HUES48 (cell line): ENCODE measurements at regions not wholly inside any gene's neighbourhood (a gene's known extent, or its start where the extent isn't known, plus 50 kb on each side); places are given as distances from the start of the nearest gene placed in this dataset.

Experiments
- H3K27ac ChIP-seq: one replicate; pipeline ENCODE4 v1.7.0; 2013; ENCODE audit warnings: low read depth, low read length, inconsistent platforms
- H3K27me3 ChIP-seq: 2 replicates; pipeline ENCODE4 v1.6.1; 2013; ENCODE audit warnings: mild to moderate bottlenecking, low read length; ENCODE audit not compliant: control insufficient read depth, insufficient read depth
- H3K36me3 ChIP-seq: 2 replicates; pipeline ENCODE4 v1.6.1; 2013; ENCODE audit warnings: low read length; ENCODE audit not compliant: control insufficient read depth, insufficient read depth
- H3K4me1 ChIP-seq: 2 replicates; pipeline ENCODE4 v1.6.1; 2013; ENCODE audit warnings: mild to moderate bottlenecking, low read length; ENCODE audit not compliant: control insufficient read depth, insufficient read depth
- H3K4me3 ChIP-seq: 2 replicates; pipeline ENCODE4 v1.5.1; 2013; ENCODE audit warnings: mild to moderate bottlenecking, low read depth, low read length
- H3K9ac ChIP-seq: 2 replicates; pipeline ENCODE4 v1.6.1; 2013; ENCODE audit warnings: mild to moderate bottlenecking, low read depth, low read length, moderate library complexity
- H3K9me3 ChIP-seq: 2 replicates; pipeline ENCODE4 v1.6.1; 2013; ENCODE audit warnings: low read length; ENCODE audit not compliant: control insufficient read depth, insufficient read depth

DNA sequence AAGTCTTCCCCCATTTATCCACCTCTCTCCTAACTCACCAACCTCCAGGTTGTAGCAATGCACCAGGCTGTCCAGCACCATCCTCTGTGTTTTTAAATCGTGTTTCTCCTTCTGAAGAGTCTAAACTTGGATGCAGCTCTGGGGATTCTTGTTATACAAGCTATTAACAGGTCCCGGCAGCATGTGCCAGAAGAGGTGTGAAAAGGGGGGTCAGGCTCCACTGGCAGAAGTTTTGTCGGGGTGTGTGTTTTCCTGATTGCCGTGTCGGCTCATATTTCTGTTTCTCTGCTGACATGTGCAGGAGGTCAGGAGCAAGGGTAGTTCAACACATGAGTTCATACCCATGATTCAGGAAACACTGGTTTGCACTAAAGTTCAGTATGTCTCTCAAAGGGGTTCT, 658.6 kb upstream of the CAMK1G start:
- no peaks in the 10 kb centered on the region for H3K36me3 ChIP-seq
- no peaks in the 10 kb centered on the region for H3K4me1 ChIP-seq
- no peak overlapping the region for H3K9ac ChIP-seq
- H3K9me3 ChIP-seq = no peaks in the 10 kb centered on the region
- H3K27ac ChIP-seq = no peak overlapping the region
- no peaks in the 10 kb centered on the region for H3K27me3 ChIP-seq
- no peak overlapping the region for H3K4me3 ChIP-seq

DNA sequence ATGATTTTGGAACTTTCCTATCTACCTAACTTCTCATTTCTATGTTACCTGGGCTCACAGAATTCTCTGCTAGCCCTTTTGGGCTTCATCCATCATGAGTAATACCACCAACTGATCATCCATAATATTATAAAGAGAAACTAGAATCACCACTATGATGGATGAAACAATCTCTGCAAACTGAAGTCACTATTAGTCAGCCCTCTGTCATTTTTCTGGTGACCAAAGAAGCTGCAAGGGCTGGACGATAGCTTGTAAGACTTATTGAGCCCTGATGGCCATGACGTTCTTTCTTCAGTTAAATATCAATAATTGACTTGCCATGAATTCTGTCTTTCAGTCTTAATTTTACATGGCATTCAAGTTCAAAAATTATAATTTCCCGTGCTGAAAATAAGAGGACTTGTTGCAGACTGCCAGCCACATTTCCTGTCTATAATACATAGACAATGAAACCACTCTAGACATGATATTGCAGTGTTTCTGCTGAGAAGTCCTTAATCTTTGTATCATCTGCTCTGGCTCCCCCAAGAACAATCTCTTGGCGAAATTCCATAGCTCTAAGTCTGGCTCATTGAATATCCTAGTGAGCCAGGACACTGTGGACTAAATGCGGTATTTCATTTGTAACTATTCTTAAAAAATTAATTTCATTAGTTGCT, 655.0 kb upstream of the CAMK1G start:
- H3K36me3 ChIP-seq = no peaks in the 10 kb centered on the region
- no peak overlapping the region for H3K9ac ChIP-seq
- no peaks in the 10 kb centered on the region for H3K9me3 ChIP-seq
- no peak overlapping the region for H3K27ac ChIP-seq
- no peak overlapping the region for H3K4me3 ChIP-seq
- no peaks in the 10 kb centered on the region; the same call in 1 of the 2 replicates for H3K4me1 ChIP-seq
- H3K27me3 ChIP-seq = no peaks in the 10 kb centered on the region

DNA sequence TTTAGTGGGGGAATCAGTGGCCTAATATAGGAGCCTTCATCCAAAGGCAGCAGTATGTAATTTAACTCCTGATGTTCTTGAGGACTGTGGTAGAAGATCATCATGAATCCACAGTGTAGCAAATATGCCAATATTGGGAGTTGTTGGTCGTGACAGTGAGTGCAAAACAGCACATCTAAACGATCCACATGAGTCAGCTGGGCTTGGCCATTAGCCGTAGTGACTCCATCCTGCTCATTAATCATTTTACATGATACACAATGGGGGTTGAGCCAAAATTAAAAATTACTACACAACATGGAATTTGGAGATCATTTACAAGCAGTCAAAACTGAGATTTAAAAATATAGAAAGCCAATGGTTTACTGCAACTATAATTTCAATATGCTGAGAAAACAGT, 653.9 kb upstream of the CAMK1G start:
- no peaks in the 10 kb centered on the region for H3K27me3 ChIP-seq
- no peak overlapping the region for H3K9ac ChIP-seq
- H3K36me3 ChIP-seq = no peaks in the 10 kb centered on the region
- H3K9me3 ChIP-seq = no peaks in the 10 kb centered on the region
- no peaks in the 10 kb centered on the region; the same call in 1 of the 2 replicates for H3K4me1 ChIP-seq
- H3K27ac ChIP-seq = no peak overlapping the region
- H3K4me3 ChIP-seq = no peak overlapping the region

DNA sequence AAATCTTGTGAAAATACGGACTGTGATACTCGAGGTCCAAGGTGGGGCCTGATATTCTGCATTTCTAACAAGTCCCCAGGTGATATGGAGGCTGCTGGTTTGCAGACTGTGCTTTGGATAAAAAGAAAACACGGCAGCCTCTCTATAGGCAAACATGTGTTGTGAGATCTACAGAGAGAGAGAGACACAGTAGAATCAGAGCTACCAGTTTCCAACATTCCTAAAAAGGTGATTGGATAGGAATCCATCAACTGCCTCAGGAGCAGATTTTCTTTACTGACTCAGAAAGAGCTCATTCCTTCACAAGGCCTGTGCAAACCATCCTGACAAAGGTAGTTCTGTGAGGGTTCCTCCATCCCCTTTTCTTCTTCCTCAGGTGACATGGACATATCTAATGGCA, 651.6 kb upstream of the CAMK1G start:
- Histone ChIP-seq H3K4me1 (no peaks in the 10 kb centered on the region; the same call in 1 of the 2 replicates), H3K27ac (no peak overlapping the region), H3K27me3 (no peaks in the 10 kb centered on the region), H3K4me3 (no peak overlapping the region), H3K9me3 (no peaks in the 10 kb centered on the region), H3K9ac (no peak overlapping the region), H3K36me3 (no peaks in the 10 kb centered on the region)

DNA sequence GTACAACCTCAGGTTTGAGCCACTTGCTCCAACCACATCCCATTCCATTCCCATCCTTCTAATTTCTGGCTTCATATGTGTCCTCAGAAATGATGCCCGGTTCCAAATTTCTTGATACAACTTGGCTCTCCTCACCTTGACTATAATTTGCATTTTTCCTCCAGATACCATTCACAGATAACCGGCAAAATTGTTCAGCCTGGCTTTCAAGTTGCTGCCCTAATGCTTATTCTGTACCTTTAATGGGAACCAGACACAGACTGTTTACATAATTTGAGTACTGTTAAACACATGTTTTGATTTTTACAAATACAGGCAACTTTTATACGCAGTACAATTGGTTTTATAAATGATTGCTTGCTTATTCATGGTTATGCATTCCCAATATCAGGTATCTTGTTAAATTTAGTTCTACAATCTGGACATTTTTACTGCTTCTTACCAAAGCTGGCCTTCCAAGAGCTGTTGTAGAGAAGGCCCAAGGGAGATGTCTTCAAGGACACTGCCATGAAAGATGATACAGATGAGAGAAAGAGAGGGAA, 649.5 kb upstream of the CAMK1G start:
- Histone ChIP-seq H3K4me3 (no peak overlapping the region), H3K9me3 (no peaks in the 10 kb centered on the region), H3K27ac (no peak overlapping the region), H3K4me1 (no peaks in the 10 kb centered on the region; the same call in 1 of the 2 replicates), H3K9ac (no peak overlapping the region), H3K27me3 (no peaks in the 10 kb centered on the region), H3K36me3 (no peaks in the 10 kb centered on the region)

DNA sequence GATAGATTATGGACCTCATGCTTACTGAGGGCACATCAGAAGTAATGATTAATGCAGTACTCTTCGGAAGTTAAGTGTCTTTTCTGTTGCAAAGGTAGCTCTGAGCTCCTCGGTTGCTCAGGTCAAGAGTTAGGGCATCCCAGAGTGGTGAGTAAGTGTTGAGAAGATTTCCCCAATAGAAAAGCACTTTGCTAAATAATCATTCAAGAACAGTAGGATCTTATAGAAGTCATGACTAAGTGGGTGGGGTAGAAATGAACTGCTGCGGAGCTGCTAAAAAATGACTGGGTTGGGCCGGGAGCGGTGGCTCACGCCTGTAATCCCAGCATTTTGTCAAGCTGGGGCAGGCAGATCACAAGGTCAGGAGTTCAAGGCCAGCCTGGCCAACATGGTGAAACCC, 648.6 kb upstream of the CAMK1G start:
- Histone ChIP-seq H3K9ac (no peak overlapping the region), H3K27ac (no peak overlapping the region)

DNA sequence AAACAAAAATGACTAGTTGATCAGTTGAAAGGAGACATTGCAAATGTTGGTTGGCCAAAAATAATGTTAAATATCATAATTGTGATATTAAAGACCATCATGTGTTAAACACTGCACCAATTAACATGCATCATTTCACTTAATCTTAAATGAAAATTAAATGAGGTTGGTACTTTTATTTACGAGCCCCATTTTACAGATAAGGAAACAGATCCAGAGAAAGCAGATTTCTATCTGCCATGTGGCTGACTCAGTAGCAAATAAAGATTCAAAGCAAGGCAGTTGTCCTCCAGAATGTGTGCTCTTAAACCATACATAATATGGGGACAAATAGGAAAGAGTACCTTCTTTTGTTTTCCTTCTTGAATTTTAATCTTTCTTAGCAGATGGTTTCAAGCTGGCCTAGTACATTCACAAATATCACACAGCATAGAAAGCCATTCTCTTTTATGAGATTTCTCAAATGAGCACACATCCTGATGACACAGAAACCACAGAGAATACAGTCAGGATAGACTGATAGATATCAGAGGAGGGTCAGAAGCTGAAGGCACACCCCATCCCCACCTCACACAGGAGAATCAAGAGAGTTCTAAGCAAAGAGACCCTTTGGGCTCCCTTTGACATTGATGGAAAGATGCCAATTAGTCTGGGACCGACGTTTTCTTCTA, 647.9 kb upstream of the CAMK1G start:
- H3K9ac ChIP-seq = no peak overlapping the region
- H3K4me3 ChIP-seq = no peak overlapping the region
- no peaks in the 10 kb centered on the region for H3K9me3 ChIP-seq
- no peaks in the 10 kb centered on the region for H3K27me3 ChIP-seq
- H3K36me3 ChIP-seq = no peaks in the 10 kb centered on the region
- no peak overlapping the region for H3K27ac ChIP-seq
- no peaks in the 10 kb centered on the region; the same call in 1 of the 2 replicates for H3K4me1 ChIP-seq

More for the DNA sequence above, 648.6 kb upstream of the CAMK1G start:
- no peaks in the 10 kb centered on the region for H3K9me3 ChIP-seq
- no peaks in the 10 kb centered on the region; the same call in 1 of the 2 replicates for H3K4me1 ChIP-seq
- H3K36me3 ChIP-seq = no peaks in the 10 kb centered on the region
- no peak overlapping the region for H3K4me3 ChIP-seq
- H3K27me3 ChIP-seq = no peaks in the 10 kb centered on the region

DNA sequence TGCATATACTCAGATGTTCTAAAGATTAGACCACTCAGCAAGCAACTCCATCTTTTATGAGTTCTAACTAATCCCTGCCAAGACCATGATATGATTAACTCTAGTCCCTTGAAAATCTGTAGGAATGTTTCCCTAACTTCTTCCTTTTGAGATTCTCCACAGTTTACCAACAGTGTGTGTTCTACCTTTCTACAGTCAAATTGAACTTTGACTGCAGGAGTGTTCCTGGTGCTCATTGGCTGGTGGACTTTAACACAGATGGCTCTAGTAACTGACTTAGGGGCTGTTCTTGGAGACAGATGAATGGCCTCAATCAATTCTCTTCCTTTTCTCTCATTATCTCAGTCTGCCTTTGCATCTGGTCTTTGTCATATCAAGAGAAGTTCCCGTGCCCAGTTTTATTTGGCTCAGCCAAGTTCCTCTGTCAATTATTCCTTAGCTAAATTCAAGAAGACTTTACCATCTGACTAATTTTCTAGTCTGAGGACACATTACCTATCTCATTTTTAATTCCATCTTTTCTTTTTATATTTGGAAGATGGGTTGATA, 643.9 kb upstream of the CAMK1G start:
- Histone ChIP-seq H3K36me3 (no peaks in the 10 kb centered on the region), H3K9ac (no peak overlapping the region), H3K27me3 (no peaks in the 10 kb centered on the region), H3K9me3 (no peaks in the 10 kb centered on the region), H3K4me1 (no peaks in the 10 kb centered on the region), H3K4me3 (no peak overlapping the region), H3K27ac (no peak overlapping the region)

DNA sequence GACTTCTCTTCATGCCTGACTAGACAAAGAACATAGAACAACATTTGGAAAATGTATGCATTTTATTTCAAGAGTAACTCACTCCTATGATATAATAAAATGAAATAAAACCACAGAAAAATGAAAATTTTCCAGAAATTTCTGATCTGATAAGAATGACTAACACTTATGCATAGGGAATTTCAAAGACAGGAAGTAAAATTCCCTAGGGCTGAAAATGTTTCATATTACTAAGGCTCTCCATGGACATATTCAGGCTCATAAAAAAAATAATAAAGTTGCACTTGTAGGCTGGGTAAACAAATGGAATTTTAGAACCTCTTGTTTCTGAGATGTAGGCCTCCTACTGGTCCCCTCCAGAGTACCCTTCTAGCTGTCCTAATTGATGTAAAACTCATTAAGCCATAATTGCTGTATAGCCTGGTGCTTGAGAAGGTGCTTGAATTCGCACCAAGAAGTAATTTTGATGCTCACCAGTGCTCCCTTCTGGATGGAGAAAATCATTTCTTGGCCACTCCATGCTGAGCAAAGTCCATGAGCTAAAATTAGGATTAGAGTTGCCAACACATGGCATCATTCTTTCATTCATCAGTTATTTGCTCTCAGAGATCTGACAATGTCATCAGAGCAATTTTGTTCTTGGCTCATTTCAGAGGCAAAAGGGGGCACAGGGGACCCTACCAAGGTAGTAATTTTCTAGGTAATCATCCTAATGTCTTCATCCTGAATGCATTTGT, 641.0 kb upstream of the CAMK1G start:
- H3K9me3 ChIP-seq = no peaks in the 10 kb centered on the region
- H3K27ac ChIP-seq = no peak overlapping the region
- H3K27me3 ChIP-seq = no peaks in the 10 kb centered on the region
- no peak overlapping the region for H3K4me3 ChIP-seq
- no peak overlapping the region for H3K9ac ChIP-seq
- no peaks in the 10 kb centered on the region for H3K36me3 ChIP-seq
- no peaks in the 10 kb centered on the region for H3K4me1 ChIP-seq

DNA sequence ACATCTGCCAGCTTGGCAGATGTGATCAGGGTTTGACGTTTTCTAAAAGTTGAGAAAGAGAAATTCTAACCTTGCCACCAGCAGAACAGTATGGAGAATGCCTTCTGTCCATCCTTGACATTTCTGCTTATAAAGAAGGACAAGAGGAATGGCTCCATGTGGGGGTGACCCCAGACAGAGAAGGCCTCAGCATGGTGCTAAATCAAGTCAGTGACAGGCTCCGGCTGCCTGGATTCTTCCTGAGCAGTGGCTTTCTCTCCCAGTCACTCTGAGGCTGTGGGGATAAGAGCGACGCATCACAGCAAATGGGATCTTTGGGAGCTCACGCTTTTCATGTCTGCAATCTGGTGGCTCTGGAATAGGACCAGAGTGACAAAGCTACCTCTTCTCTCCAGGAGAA, 640.2 kb upstream of the CAMK1G start:
- H3K27ac ChIP-seq = no peak overlapping the region
- no peaks in the 10 kb centered on the region for H3K36me3 ChIP-seq
- no peak overlapping the region for H3K4me3 ChIP-seq
- H3K4me1 ChIP-seq = no peaks in the 10 kb centered on the region
- H3K27me3 ChIP-seq = no peaks in the 10 kb centered on the region
- no peaks in the 10 kb centered on the region for H3K9me3 ChIP-seq
- H3K9ac ChIP-seq = no peak overlapping the region
